Smooth muscle cell (in vitro differentiated cells): ENCODE measurements at regions not wholly inside any gene's neighbourhood (a gene's known extent, or its start where the extent isn't known, plus 50 kb on each side); places are given as distances from the start of the nearest gene placed in this dataset.

ENCODE experiments used
- DNase-seq: peaks from one replicate; lab custom pipeline; 2025; ENCODE audit not compliant: unreplicated experiment; lab: John Stamatoyannopoulos, UW
- H2AFZ ChIP-seq: fragments of 200-600 bp; sonication (generic); 2 replicates; pipeline ENCODE4 v1.6.0; 2016; ENCODE audit warnings: antibody characterized with exemption, low read depth, mild to moderate bottlenecking
- H3F3A ChIP-seq: fragments of 200-600 bp; sonication (generic); 2 replicates; pipeline ENCODE4 v1.6.0; 2017; ENCODE audit warnings: antibody characterized with exemption, low read depth
- H3K27ac ChIP-seq: fragments of 200-600 bp; sonication (generic); 2 replicates; pipeline ENCODE4 v1.5.1; 2016; ENCODE audit warnings: low read depth, mild to moderate bottlenecking
- H3K27me3 ChIP-seq: fragments of 200-600 bp; sonication (generic); 2 replicates; pipeline ENCODE4 v1.6.1; 2016; ENCODE audit warnings: low read depth, mild to moderate bottlenecking
- H3K36me3 ChIP-seq: fragments of 200-600 bp; sonication (generic); 2 replicates; pipeline ENCODE4 v1.5.1; 2016; ENCODE audit warnings: low read depth
- H3K4me1 ChIP-seq: fragments of 200-600 bp; sonication (generic); 2 replicates; pipeline ENCODE4 v1.5.1; 2016; ENCODE audit warnings: low read depth
- H3K4me2 ChIP-seq: fragments of 200-600 bp; sonication (generic); 2 replicates; pipeline ENCODE4 v1.6.0; 2016; ENCODE audit warnings: mild to moderate bottlenecking
- H3K4me3 ChIP-seq: fragments of 200-600 bp; sonication (generic); 2 replicates; pipeline ENCODE4 v1.5.1; 2016; ENCODE audit warnings: mild to moderate bottlenecking
- H3K79me2 ChIP-seq: fragments of 200-600 bp; sonication (generic); 2 replicates; pipeline ENCODE4 v1.6.0; 2016; ENCODE audit warnings: low read depth, mild to moderate bottlenecking
- H3K9ac ChIP-seq: fragments of 200-600 bp; sonication (generic); 2 replicates; pipeline ENCODE4 v1.6.0; 2016; ENCODE audit warnings: low read depth
- H3K9me3 ChIP-seq: fragments of 200-600 bp; sonication (generic); replicated peaks from 2 replicates; pipeline ENCODE4 v1.5.1; 2016; ENCODE audit warnings: low read depth
- H4K20me1 ChIP-seq: fragments of 200-600 bp; sonication (generic); 2 replicates; pipeline ENCODE4 v1.6.0; 2016; ENCODE audit warnings: low read depth
- WGBS: methylation state at CpG from one replicate; pipeline ENCODE4 v1.1.7; 2016; ENCODE audit warnings: low lambda C conversion rate; 5-methylcytosine and 5-hydroxymethylcytosine counted together
- TF ChIP-seq, protein P1 (sequence below): fragments of 200-600 bp; sonication (generic); IDR thresholded peaks from 2 replicates; pipeline ENCODE4 v1.5.1; 2017; ENCODE audit warnings: borderline replicate concordance, mild to moderate bottlenecking, antibody characterized with exemption; ENCODE audit not compliant: insufficient read depth, poor library complexity, severe bottlenecking

DNA sequence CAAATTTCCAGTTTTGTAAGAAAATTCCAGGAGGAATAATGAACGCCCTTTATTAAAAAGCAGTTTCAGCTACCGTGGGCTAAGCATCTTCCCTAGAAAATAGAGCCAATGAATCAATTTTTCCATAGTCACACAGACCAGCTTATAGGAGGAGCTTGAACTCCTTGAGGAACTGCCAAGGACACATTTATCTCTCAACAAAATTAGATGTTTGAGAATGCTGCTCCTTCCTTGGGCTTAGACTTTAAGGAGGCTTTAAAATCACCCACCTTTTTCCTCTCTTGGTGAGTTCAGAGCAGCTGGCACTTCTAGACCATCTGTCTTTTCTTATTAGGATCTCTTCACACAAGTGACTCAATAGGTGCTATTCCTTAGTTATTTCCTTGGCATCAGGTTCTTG lies 588.0 kb downstream of the SQOR start:
- Histone ChIP-seq H3K9me3 (no peaks in the 10 kb centered on the region), H3F3A (no peaks in the 10 kb centered on the region), H3K27me3 (no peaks in the 10 kb centered on the region), H3K9ac (no peak overlapping the region), H3K4me1 (no peaks in the 10 kb centered on the region), H4K20me1 (no peaks in the 10 kb centered on the region), H3K36me3 (no peaks in the 10 kb centered on the region), H3K4me3 (no peak overlapping the region), H3K79me2 (no peaks in the 10 kb centered on the region), H3K27ac (no peak overlapping the region), H3K4me2 (no peak overlapping the region), H2AFZ (no peak overlapping the region)
- TF ChIP-seq, protein P1, sequence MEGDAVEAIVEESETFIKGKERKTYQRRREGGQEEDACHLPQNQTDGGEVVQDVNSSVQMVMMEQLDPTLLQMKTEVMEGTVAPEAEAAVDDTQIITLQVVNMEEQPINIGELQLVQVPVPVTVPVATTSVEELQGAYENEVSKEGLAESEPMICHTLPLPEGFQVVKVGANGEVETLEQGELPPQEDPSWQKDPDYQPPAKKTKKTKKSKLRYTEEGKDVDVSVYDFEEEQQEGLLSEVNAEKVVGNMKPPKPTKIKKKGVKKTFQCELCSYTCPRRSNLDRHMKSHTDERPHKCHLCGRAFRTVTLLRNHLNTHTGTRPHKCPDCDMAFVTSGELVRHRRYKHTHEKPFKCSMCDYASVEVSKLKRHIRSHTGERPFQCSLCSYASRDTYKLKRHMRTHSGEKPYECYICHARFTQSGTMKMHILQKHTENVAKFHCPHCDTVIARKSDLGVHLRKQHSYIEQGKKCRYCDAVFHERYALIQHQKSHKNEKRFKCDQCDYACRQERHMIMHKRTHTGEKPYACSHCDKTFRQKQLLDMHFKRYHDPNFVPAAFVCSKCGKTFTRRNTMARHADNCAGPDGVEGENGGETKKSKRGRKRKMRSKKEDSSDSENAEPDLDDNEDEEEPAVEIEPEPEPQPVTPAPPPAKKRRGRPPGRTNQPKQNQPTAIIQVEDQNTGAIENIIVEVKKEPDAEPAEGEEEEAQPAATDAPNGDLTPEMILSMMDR = no peak
- no peak for DNase-seq
- 92% methylated on average over 2 of the region's 2 CpGs for WGBS

DNA sequence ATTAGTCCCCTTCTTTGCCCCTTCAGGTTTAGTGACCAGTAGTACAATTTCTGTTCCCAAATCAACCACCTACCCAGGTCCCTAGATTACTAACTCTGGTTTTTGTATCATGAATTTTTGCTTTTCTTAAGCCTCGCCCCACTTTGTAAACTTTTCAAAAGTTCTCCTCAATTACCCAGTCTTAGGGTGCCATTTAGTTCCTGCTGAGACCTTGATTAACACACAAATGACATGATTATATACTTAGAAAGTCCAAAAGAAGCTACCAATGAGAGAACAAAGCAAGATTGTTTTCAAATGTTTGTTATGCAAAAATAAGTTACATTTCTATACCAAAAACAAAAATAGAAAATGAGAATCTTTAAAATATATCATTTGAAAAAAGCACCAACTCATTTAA lies 594.4 kb downstream of the SQOR start:
- no peak overlapping the region for H3K4me3 ChIP-seq
- H3K9ac ChIP-seq = no peak overlapping the region
- H3K36me3 ChIP-seq = no peaks in the 10 kb centered on the region
- no peaks in the 10 kb centered on the region for H3K9me3 ChIP-seq
- no peaks in the 10 kb centered on the region for H3F3A ChIP-seq
- H3K27ac ChIP-seq = no peak overlapping the region
- no peak overlapping the region for H2AFZ ChIP-seq
- TF ChIP-seq, protein P1 = no peak
- 0% methylated on average over 1 of the region's 1 CpG for WGBS
- H3K4me1 ChIP-seq = no peaks in the 10 kb centered on the region
- no peak for DNase-seq
- no peaks in the 10 kb centered on the region for H3K79me2 ChIP-seq
- H3K27me3 ChIP-seq = no peaks in the 10 kb centered on the region
- H3K4me2 ChIP-seq = no peak overlapping the region
- H4K20me1 ChIP-seq = no peaks in the 10 kb centered on the region

DNA sequence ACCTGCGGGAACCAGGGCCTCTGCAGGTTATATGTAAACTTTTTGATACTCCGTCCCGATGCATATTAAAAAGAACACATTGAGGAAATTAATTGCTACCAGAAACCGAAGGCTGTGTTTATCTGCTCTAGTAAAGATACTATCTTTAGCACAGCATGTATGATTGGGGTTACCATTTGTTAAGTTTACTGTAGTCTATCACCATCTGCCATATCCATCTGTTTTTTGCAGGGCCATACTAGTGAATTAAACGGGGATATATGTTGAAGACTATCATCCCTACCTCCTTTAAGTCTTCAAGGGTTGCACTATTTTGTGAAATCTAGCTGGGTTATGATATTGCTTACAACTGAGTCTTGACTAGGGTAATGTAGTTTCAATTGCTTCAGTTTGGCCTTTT lies 597.0 kb downstream of the SQOR start:
- Histone ChIP-seq H3K4me1 (no peaks in the 10 kb centered on the region), H3K9me3 (no peaks in the 10 kb centered on the region), H2AFZ (no peak overlapping the region), H3K36me3 (no peaks in the 10 kb centered on the region), H4K20me1 (no peaks in the 10 kb centered on the region), H3K27me3 (no peaks in the 10 kb centered on the region), H3F3A (no peaks in the 10 kb centered on the region), H3K27ac (no peak overlapping the region), H3K79me2 (no peaks in the 10 kb centered on the region), H3K4me3 (no peak overlapping the region), H3K9ac (no peak overlapping the region), H3K4me2 (no peak overlapping the region)
- WGBS = 74% methylated on average over 5 of the region's 5 CpGs
- no peak for DNase-seq
- TF ChIP-seq, protein P1 = no peak

DNA sequence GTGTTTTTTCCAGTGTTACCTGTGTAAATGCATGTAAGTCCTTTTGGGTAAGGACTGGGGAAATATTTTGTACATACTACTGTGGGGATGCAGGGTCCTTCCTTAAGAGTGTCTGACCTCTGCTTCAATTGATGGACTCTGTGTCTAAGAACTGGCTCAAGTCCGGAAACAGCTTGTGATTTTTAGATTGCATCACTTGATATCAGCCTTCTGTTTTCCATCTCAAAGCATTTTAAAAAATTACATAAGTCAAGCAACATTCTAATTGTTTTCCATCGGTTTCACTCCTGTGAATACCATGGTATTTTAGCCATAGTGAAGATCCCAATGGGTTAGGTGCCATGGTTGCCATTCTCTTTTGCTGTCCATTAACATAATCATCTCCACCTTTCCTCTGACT lies 597.6 kb downstream of the SQOR start:
- Histone ChIP-seq H3K9ac (no peak overlapping the region), H3K4me1 (no peaks in the 10 kb centered on the region), H2AFZ (no peak overlapping the region), H3K79me2 (no peaks in the 10 kb centered on the region), H3K4me2 (no peak overlapping the region), H4K20me1 (no peaks in the 10 kb centered on the region), H3K27ac (no peak overlapping the region), H3K36me3 (no peaks in the 10 kb centered on the region), H3K27me3 (no peaks in the 10 kb centered on the region), H3K4me3 (no peak overlapping the region), H3F3A (no peaks in the 10 kb centered on the region), H3K9me3 (no peaks in the 10 kb centered on the region)
- DNase-seq = no peak
- TF ChIP-seq, protein P1 = no peak
- WGBS = 43% methylated on average over 2 of the region's 2 CpGs
